ENCODE measurements at regions not wholly inside any gene's neighbourhood (a gene's known extent, or its start where the extent isn't known, plus 50 kb on each side); places are given as distances from the start of the nearest gene placed in this dataset.

DNA sequence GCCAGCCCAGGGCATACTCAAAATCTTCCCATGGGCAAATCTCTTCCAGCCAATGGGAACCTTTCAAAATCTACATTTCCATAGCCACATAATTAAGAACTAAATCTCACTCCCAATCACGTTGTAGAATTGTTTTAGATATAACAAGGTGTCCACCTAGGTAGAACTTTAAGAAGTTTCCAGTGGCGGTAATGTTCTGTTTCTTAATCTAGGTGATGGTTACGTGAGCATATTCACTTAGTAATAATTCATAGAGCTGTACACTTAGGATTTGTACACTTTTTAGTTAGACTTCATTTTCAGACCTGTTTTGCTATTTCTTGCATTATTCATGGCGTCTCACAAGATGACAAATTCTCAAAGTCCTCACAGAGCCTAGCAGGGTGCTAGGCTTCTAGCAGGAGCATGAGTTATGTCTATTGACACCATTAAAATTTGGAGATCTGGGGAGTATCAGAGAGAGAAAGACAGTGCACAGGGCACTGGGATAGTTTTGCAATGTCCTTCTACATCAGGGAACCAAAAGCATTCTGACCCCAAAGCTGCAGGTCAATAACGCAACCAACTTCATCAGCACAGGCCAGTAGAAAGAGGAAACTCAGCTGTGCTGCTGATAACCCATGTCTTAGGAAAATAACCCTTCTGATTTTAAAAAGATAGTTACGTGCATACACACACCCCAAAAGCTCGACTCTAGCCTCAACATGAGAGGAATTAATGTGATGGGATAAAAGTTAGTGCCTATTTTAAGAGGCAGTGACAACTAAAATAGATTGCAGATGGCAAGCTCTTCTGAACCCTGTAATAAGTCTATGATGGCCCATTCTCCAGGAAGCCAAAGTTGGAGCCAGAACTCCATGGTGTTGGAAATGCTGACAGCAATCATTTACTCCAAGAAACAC is 518.1 kb upstream of the JARID2 start (continued):
- TF ChIP-seq, protein P1, sequence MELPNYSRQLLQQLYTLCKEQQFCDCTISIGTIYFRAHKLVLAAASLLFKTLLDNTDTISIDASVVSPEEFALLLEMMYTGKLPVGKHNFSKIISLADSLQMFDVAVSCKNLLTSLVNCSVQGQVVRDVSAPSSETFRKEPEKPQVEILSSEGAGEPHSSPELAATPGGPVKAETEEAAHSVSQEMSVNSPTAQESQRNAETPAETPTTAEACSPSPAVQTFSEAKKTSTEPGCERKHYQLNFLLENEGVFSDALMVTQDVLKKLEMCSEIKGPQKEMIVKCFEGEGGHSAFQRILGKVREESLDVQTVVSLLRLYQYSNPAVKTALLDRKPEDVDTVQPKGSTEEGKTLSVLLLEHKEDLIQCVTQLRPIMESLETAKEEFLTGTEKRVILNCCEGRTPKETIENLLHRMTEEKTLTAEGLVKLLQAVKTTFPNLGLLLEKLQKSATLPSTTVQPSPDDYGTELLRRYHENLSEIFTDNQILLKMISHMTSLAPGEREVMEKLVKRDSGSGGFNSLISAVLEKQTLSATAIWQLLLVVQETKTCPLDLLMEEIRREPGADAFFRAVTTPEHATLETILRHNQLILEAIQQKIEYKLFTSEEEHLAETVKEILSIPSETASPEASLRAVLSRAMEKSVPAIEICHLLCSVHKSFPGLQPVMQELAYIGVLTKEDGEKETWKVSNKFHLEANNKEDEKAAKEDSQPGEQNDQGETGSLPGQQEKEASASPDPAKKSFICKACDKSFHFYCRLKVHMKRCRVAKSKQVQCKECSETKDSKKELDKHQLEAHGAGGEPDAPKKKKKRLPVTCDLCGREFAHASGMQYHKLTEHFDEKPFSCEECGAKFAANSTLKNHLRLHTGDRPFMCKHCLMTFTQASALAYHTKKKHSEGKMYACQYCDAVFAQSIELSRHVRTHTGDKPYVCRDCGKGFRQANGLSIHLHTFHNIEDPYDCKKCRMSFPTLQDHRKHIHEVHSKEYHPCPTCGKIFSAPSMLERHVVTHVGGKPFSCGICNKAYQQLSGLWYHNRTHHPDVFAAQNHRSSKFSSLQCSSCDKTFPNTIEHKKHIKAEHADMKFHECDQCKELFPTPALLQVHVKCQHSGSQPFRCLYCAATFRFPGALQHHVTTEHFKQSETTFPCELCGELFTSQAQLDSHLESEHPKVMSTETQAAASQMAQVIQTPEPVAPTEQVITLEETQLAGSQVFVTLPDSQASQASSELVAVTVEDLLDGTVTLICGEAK (IDR thresholded peaks at IDR 0.05): no peak
- TF ChIP-seq, protein P1 (CRISPR knock-in tag; IDR thresholded peaks at IDR 0.05): no peak
- TF ChIP-seq NFKB2 (CRISPR knock-in tag; IDR thresholded peaks at IDR 0.05; ENCODE audit: borderline replicate concordance) (no peak), JUN (CRISPR knock-in tag; IDR thresholded peaks at IDR 0.05) (no peak), AFF4 (CRISPR knock-in tag; IDR thresholded peaks at IDR 0.05) (no peak), HBP1 (CRISPR knock-in tag; IDR thresholded peaks at IDR 0.05; ENCODE audit: low read depth) (no peak), PBX2 (CRISPR knock-in tag; IDR thresholded peaks at IDR 0.05) (no peak)
- TF ChIP-seq, protein P2, sequence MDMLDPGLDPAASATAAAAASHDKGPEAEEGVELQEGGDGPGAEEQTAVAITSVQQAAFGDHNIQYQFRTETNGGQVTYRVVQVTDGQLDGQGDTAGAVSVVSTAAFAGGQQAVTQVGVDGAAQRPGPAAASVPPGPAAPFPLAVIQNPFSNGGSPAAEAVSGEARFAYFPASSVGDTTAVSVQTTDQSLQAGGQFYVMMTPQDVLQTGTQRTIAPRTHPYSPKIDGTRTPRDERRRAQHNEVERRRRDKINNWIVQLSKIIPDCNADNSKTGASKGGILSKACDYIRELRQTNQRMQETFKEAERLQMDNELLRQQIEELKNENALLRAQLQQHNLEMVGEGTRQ (IDR thresholded peaks at IDR 0.05; ENCODE audit: low read depth, low read length): no peak
- TF ChIP-seq, protein P2 (CRISPR knock-in tag; IDR thresholded peaks at IDR 0.05; ENCODE audit: borderline replicate concordance): no peak

All from HepG2 (cell line).